ENCODE measurements at regions not wholly inside any gene's neighbourhood (a gene's known extent, or its start where the extent isn't known, plus 50 kb on each side); places are given as distances from the start of the nearest gene placed in this dataset.

DNA sequence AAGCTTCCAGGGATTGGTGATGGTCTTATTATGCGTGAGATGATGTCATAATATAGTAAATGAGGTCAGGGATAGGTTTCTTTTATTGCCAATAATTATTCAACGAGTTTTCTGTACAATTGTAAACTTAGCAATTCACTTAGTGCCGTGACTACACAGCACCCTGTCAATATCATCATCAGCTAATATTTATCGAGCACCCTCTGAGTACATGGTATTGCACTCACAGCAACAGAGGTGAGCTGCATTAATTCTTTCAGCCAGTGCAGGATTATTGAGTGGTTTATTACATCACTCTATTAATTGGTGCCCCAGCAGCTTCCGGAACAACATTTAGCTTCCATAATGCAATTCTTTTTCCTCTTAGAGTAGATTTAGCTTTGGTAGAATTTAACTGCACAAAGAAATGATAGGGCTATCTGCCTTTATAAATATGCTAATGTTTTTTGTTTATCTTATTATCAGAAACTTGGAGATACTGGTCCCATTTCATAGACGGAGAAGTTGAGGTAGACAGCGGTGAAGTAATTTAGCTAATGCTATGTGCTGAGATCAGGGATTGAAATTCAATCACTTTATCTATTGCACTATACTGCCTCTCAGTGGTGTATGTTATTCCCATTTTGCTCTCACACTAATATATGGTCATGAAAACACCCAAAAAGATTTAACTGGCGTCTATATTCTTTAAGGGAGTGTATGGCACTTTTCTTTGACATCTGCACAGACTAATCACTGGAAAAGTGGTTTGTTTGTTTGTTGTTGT lies 726.1 kb upstream of the WWC1 start:
- Histone ChIP-seq H3K4me1 (ENCODE audit: insufficient read depth, low read length) (peaks cover 5% of the 10 kb centered on the region), H3K9me3 (ENCODE audit: low read length) (no peaks in the 10 kb centered on the region), H2AFZ (ENCODE audit: low read depth, low read length) (no peak overlapping the region), H3K36me3 (ENCODE audit: insufficient read depth, low read length) (no peaks in the 10 kb centered on the region), H3K27me3 (ENCODE audit: insufficient read depth, low read length) (no peaks in the 10 kb centered on the region), H3K4me3 (ENCODE audit: low read length) (no peak overlapping the region)

DNA sequence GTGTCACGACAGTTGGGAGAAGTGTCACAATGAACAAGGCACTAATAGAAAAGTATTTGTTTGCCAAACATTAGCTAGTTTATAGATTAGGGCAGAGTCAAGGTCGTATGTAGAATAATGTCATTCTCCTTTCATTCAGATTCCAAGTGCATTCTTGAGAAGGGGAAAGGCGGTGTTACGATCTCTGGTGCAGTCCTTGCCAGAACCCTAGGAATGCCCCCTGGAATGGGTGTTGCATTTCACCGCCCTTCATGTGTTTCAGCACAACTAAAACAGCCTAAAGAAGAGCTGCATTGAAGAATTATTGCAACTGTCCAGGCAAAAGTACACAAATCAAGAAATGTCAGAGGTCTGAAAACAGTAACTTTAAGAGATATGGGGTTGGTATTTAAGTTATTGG lies 721.0 kb upstream of the WWC1 start:
- Histone ChIP-seq H3K27me3 (ENCODE audit: insufficient read depth, low read length) (no peaks in the 10 kb centered on the region), H3K36me3 (ENCODE audit: insufficient read depth, low read length) (no peaks in the 10 kb centered on the region), H3K4me3 (ENCODE audit: low read length) (no peak overlapping the region)

DNA sequence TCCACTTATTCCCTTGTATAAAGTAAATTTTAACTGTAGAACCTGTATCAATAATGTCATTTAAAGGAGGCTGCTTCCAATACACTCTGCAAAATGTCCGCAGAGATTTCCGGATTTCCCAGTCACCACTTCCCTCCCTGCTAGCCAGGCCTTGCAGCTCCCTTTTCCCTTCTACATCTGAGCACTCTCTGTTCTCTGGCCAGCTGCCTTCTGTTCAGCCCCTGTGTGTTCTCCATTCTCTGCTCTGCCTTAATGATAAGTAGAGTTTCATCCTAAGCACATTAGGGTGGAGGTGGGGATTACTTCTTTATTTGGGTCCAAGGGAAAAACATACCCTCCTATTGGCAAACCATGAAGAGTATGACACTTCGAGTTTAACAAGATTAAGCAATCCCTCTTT lies 719.6 kb upstream of the WWC1 start:
- H3K4me3 ChIP-seq (ENCODE audit: low read length): no peak overlapping the region
- no peak overlapping the region for H2AFZ ChIP-seq (ENCODE audit: low read depth, low read length)
- no peaks in the 10 kb centered on the region for H3K27me3 ChIP-seq (ENCODE audit: insufficient read depth, low read length)
- peaks cover 45% of the 10 kb centered on the region for H3K4me1 ChIP-seq (ENCODE audit: insufficient read depth, low read length)
- no peaks in the 10 kb centered on the region for H3K9me3 ChIP-seq (ENCODE audit: low read length)
- no peaks in the 10 kb centered on the region for H3K36me3 ChIP-seq (ENCODE audit: insufficient read depth, low read length)

More for the DNA sequence above, 721.0 kb upstream of the WWC1 start:
- Histone ChIP-seq H3K9me3 (ENCODE audit: low read length) (no peaks in the 10 kb centered on the region), H3K4me1 (ENCODE audit: insufficient read depth, low read length) (peaks cover 33% of the 10 kb centered on the region), H2AFZ (ENCODE audit: low read depth, low read length) (no peak overlapping the region)

DNA sequence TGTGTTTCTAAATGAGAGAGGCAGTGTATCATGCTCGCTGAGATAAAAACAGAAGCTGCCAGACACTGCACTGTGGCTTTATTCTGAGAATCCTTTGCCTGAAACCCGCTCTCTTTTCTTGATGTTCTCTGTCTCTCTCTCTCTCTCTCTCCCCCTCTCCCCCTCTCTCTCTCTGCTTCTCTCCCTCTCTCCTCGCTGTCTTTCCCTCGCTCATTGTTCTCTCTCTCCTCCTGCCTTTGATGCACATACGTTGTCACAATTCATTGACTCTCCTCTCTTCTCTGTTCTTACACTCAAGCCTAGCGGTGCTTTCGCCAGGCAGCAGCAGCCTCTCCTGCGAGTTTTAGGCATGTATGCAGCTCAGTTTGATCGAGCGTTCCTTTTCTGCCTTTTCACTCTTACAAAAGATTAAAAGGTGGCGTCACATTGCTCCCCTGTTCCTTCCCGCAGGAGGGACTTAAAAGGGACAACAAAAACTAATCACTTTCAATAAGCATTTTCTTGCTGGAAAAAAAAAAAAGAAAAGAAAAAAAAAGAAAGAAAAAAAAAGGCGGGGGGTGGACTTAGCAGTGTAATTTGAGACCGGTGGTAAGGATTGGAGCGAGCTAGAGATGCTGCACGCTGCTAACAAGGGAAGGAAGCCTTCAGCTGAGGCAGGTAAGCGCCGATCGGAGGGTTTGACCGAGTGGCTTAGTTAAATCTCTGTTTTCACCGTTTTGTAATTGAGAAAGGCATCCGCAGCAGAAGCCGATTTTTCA lies 717.9 kb upstream of the WWC1 start:
- Histone ChIP-seq H3K4me3 (ENCODE audit: low read length) (peak overlapping the region; percentile 91), H3K9me3 (ENCODE audit: low read length) (no peaks in the 10 kb centered on the region), H3K4me1 (ENCODE audit: insufficient read depth, low read length) (peaks cover 63% of the 10 kb centered on the region), H2AFZ (ENCODE audit: low read depth, low read length) (peak overlapping the region; percentile 59), H3K36me3 (ENCODE audit: insufficient read depth, low read length) (no peaks in the 10 kb centered on the region), H3K27me3 (ENCODE audit: insufficient read depth, low read length) (no peaks in the 10 kb centered on the region)

DNA sequence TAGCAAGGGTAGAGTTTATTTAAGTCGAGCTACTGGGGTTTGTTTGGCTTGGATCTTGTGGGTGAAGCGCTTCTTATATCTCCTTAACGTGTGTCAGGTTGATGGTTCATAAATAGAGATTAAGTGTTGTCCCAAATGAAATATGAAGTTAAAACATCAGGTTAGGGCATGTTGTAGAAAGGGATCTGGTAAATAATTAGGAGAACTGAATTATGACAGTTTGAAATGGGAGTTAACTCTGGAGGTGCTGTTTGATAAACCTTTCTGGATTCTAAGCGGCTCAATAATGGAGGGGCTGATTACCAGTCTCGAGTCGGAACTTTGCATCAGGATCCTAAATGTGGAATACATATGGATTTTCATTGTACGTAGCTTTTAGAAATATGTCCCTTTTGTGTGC lies 717.0 kb upstream of the WWC1 start:
- Histone ChIP-seq H2AFZ (ENCODE audit: low read depth, low read length) (peak overlapping the region; percentile 59), H3K9me3 (ENCODE audit: low read length) (no peaks in the 10 kb centered on the region), H3K36me3 (ENCODE audit: insufficient read depth, low read length) (no peaks in the 10 kb centered on the region), H3K4me3 (ENCODE audit: low read length) (peak overlapping the region; percentile 91), H3K27me3 (ENCODE audit: insufficient read depth, low read length) (no peaks in the 10 kb centered on the region), H3K4me1 (ENCODE audit: insufficient read depth, low read length) (peaks cover 72% of the 10 kb centered on the region)

DNA sequence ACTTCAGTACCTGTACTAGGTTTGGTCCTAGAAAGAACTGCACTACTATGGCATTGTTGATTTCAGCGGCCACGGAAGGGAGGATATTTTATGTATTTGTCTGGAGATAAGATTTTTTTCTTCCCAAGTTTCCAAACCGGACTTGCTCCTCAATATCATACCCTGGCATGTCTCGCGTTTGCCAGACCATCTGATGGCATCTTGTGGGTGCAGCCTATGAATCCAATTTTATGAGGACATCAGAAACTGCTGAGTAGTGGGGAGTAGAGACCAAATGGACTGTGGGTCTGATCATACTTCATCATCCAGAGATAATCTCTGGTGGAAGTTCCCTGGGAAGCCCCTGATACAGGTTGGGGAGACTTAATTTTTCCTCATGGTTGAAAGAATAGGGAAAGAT lies 716.1 kb upstream of the WWC1 start:
- peak overlapping the region; percentile 91 for H3K4me3 ChIP-seq (ENCODE audit: low read length)
- H3K27me3 ChIP-seq (ENCODE audit: insufficient read depth, low read length): no peaks in the 10 kb centered on the region
- peaks cover 78% of the 10 kb centered on the region for H3K4me1 ChIP-seq (ENCODE audit: insufficient read depth, low read length)
- H2AFZ ChIP-seq (ENCODE audit: low read depth, low read length): no peak overlapping the region
- no peaks in the 10 kb centered on the region for H3K36me3 ChIP-seq (ENCODE audit: insufficient read depth, low read length)
- no peaks in the 10 kb centered on the region for H3K9me3 ChIP-seq (ENCODE audit: low read length)

DNA sequence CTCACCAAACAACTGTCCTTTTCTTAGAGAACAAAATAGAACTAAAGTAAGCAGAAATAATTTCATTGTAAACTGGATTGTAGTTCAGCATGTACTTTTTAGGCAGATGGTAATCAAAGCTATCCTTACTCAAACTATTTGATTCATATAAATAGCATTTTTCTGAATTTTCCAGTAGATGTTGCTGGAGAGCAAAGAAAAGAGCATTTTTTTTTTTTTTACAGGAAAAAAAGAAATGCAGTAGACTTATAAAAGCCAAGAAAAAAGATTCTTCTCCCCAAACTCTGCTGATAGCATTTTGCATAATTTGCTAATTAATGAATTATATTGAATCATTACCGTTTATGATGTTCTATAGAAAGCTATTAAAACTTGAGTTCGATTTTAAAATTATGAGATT lies 715.3 kb upstream of the WWC1 start:
- H2AFZ ChIP-seq (ENCODE audit: low read depth, low read length): no peak overlapping the region
- H3K9me3 ChIP-seq (ENCODE audit: low read length): no peaks in the 10 kb centered on the region
- peaks cover 76% of the 10 kb centered on the region for H3K4me1 ChIP-seq (ENCODE audit: insufficient read depth, low read length)
- no peaks in the 10 kb centered on the region for H3K36me3 ChIP-seq (ENCODE audit: insufficient read depth, low read length)
- no peaks in the 10 kb centered on the region for H3K27me3 ChIP-seq (ENCODE audit: insufficient read depth, low read length)
- peak overlapping the region; percentile 91 for H3K4me3 ChIP-seq (ENCODE audit: low read length)

DNA sequence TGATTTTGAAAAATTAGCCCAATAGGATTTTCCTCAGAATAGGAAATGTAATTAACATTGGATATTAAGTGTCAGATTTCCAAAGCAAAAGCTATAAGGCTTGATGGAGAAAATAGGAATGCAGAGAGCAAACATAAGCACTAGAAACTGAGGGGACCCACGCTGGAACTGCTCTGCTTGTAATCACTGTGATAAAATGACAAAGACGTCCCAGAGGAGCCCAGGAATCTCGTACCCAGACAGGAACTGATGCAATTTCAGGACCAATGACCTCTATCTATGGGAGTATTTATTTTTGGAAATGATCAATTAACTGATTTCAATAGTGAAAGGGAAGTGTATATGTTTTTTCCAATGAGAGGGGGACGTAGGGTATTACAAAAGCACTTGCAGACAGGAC lies 714.5 kb upstream of the WWC1 start:
- no peaks in the 10 kb centered on the region for H3K27me3 ChIP-seq (ENCODE audit: insufficient read depth, low read length)
- no peaks in the 10 kb centered on the region for H3K9me3 ChIP-seq (ENCODE audit: low read length)
- no peaks in the 10 kb centered on the region for H3K36me3 ChIP-seq (ENCODE audit: insufficient read depth, low read length)
- H2AFZ ChIP-seq (ENCODE audit: low read depth, low read length): no peak overlapping the region
- H3K4me1 ChIP-seq (ENCODE audit: insufficient read depth, low read length): peaks cover 70% of the 10 kb centered on the region
- H3K4me3 ChIP-seq (ENCODE audit: low read length): peak overlapping the region; percentile 91

DNA sequence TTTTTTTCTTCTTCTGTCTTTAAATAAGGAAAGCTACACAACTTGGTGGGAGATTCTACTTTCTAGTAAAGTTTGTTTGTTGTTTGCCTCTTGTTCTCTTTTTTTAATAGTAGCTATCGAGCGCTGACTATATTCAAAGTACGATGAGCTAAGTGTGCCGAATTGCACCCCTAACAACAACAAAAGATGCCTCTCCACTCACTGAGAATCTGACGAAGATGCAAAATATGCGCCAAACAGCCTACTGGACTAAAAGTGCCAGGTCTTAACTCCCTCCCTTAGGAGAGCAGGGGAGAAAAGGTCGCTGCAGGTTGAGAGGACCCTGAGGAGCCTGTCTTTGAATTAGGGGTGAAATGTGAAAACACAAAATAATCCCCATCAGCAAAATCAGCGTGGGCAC lies 713.8 kb upstream of the WWC1 start:
- H3K9me3 ChIP-seq (ENCODE audit: low read length): no peaks in the 10 kb centered on the region
- H3K27me3 ChIP-seq (ENCODE audit: insufficient read depth, low read length): no peaks in the 10 kb centered on the region
- no peak overlapping the region for H2AFZ ChIP-seq (ENCODE audit: low read depth, low read length)
- peaks cover 63% of the 10 kb centered on the region for H3K4me1 ChIP-seq (ENCODE audit: insufficient read depth, low read length)
- H3K4me3 ChIP-seq (ENCODE audit: low read length): peak overlapping the region; percentile 91
- H3K36me3 ChIP-seq (ENCODE audit: insufficient read depth, low read length): no peaks in the 10 kb centered on the region

DNA sequence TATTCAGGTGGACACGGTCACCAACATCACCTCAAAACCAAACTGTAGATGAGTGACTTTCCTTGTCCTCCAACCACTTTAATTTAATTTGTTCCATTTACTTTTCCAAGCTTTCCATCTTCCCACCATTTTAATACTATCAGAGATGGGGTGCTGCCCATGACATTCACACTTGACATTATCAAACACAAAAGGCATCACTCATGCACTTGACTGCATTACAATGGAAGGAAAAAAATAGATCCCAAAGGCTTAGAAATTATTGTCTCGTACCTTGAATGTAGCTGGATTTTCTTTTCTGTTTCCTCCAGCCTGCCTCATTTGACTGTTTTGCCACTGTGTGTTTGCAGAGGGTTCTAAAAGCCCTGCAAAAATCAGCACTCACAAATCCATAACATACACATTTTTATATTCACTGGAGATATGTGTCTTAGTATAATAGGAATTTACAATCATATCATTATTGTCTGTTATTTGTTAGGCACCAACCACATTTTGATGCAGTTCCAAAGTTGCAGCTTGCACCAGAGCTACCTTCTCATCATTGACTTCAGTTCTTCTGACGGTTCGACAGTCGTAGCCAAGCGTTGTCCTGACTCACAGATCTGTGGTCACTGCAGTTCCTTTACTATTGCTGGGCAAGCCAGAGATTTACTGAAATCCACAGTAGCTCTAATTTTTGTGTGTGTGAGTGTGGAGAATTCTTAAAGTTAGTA lies 712.3 kb upstream of the WWC1 start:
- Histone ChIP-seq H3K4me3 (ENCODE audit: low read length) (no peak overlapping the region), H2AFZ (ENCODE audit: low read depth, low read length) (no peak overlapping the region), H3K9me3 (ENCODE audit: low read length) (no peaks in the 10 kb centered on the region), H3K36me3 (ENCODE audit: insufficient read depth, low read length) (no peaks in the 10 kb centered on the region), H3K27me3 (ENCODE audit: insufficient read depth, low read length) (no peaks in the 10 kb centered on the region), H3K4me1 (ENCODE audit: insufficient read depth, low read length) (peaks cover 59% of the 10 kb centered on the region)

DNA sequence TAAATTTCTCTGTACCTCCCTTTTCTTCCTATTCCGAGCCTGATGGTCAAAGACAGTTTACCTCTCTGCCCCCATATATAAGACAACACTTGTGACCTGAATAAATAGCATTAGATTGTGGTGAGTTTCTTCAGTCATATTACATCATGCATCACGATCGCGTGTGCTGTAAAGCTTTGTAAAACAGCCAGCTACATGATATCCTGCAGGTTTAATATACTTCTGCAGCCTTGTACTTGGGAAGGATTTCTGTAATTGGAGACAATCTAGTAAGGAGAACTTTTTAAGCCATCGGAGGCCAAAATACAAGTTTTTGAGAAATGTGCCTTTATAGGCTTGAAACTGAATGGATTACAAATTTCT lies 711.8 kb upstream of the WWC1 start:
- H3K36me3 ChIP-seq (ENCODE audit: insufficient read depth, low read length): no peaks in the 10 kb centered on the region
- H3K4me1 ChIP-seq (ENCODE audit: insufficient read depth, low read length): peaks cover 59% of the 10 kb centered on the region
- H3K4me3 ChIP-seq (ENCODE audit: low read length): no peak overlapping the region
- H2AFZ ChIP-seq (ENCODE audit: low read depth, low read length): no peak overlapping the region
- no peaks in the 10 kb centered on the region for H3K27me3 ChIP-seq (ENCODE audit: insufficient read depth, low read length)
- H3K9me3 ChIP-seq (ENCODE audit: low read length): no peaks in the 10 kb centered on the region

DNA sequence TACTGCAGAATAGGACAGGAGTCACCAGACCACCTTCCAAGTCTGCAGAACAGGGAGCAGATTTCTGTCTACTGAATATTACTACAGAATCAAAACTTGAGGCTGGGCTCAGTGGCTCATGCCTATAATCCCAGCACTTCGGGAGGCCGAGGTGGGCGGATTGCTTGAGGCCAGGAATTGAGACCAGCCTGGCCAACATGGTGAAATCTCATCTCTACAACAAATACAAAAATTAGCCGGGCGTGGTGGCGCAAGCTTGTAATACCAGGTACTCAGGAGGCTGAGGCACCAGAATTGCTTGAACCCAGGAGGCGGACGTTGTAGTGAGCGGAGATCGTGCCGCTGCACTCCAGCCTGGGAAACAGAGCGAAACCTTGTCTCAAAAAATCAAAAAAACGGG lies 710.8 kb upstream of the WWC1 start:
- Histone ChIP-seq H3K27me3 (ENCODE audit: insufficient read depth, low read length) (no peaks in the 10 kb centered on the region), H3K36me3 (ENCODE audit: insufficient read depth, low read length) (no peaks in the 10 kb centered on the region), H3K4me1 (ENCODE audit: insufficient read depth, low read length) (peaks cover 52% of the 10 kb centered on the region), H2AFZ (ENCODE audit: low read depth, low read length) (no peak overlapping the region), H3K4me3 (ENCODE audit: low read length) (no peak overlapping the region), H3K9me3 (ENCODE audit: low read length) (peaks cover under 1% of the 10 kb centered on the region)

DNA sequence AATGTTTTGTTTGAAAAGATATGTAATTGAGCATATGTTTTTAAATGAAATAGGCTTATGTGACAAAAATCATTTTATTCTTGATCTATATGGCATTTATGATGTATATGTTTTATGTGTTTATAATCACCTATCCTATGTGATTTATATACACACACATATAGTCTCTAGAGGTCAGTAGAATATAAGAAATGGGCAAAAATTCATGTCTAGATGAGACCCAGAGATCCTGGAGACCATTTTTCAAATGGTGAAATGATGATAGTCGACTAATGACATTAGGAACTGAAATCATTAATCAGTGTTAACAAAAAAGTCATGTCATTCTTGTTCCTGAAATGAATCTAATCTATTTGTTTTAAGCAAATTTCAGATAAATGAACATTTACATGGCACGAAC lies 709.2 kb upstream of the WWC1 start:
- Histone ChIP-seq H3K36me3 (ENCODE audit: insufficient read depth, low read length) (no peaks in the 10 kb centered on the region), H3K9me3 (ENCODE audit: low read length) (peaks cover 3% of the 10 kb centered on the region), H3K4me3 (ENCODE audit: low read length) (no peak overlapping the region), H3K4me1 (ENCODE audit: insufficient read depth, low read length) (peaks cover 49% of the 10 kb centered on the region), H2AFZ (ENCODE audit: low read depth, low read length) (no peak overlapping the region), H3K27me3 (ENCODE audit: insufficient read depth, low read length) (no peaks in the 10 kb centered on the region)

Measured in neuron (in vitro differentiated cells).